A673 (cell line): ENCODE measurements at regions not wholly inside any gene's neighbourhood (a gene's known extent, or its start where the extent isn't known, plus 50 kb on each side); places are given as distances from the start of the nearest gene placed in this dataset.
A peak's percentile ranks its signal among the peaks of the same experiment; 100 is the strongest.

Source experiments
- BruUV-seq: library from RNA; stranded (reverse); fragments of 400-500 nt; replicated peaks from 2 replicates; lab custom pipeline; 2021; lab: Mats Ljungman, UMichigan
- CTCF ChIA-PET: fragments of 300-600 bp; sonication (Branson Sonifier 250); formaldehyde crosslinking; loops from one replicate; lab custom pipeline; 2022; ENCODE audit warnings: antibody characterized with exemption; lab: Charles Lee
- POLR2A ChIA-PET: fragments of 300-600 bp; sonication (Branson Sonifier 250); formaldehyde crosslinking; loops from one replicate; lab custom pipeline; 2022; ENCODE audit warnings: antibody characterized with exemption; ENCODE audit not compliant: low non-redundant PET; lab: Charles Lee
- DNase-seq: peaks from one replicate; pipeline ENCODE4 v3.0.0-alpha.2; 2015; ENCODE audit warnings: low spot score
- H3K27ac ChIP-seq: fragments of 200-600 bp; sonication (generic); 2 replicates; pipeline ENCODE4 v1.5.1; 2016; ENCODE audit warnings: mixed run types, low read depth, mild to moderate bottlenecking, mixed read lengths, antibody characterized with exemption, low read length; ENCODE audit not compliant: poor library complexity, severe bottlenecking
- H3K27me3 ChIP-seq: fragments of 200-600 bp; sonication (generic); replicated peaks from 2 replicates; pipeline ENCODE4 v1.6.1; 2017; ENCODE audit warnings: mixed run types, low read depth, mild to moderate bottlenecking, mixed read lengths, antibody characterized with exemption, low read length; ENCODE audit not compliant: insufficient read depth, poor library complexity
- H3K36me3 ChIP-seq: fragments of 200-600 bp; sonication (generic); 2 replicates; pipeline ENCODE4 v1.6.1; 2016; ENCODE audit warnings: mixed run types, mild to moderate bottlenecking, mixed read lengths, antibody characterized with exemption, low read length; ENCODE audit not compliant: insufficient read depth, poor library complexity, severe bottlenecking
- H3K4me1 ChIP-seq: fragments of 200-600 bp; sonication (generic); 2 replicates; pipeline ENCODE4 v1.6.1; 2017; ENCODE audit warnings: mixed run types, mild to moderate bottlenecking, mixed read lengths, antibody characterized with exemption, low read length; ENCODE audit not compliant: insufficient read depth, poor library complexity, severe bottlenecking
- H3K4me3 ChIP-seq: fragments of 200-600 bp; sonication (generic); 2 replicates; pipeline ENCODE4 v1.5.1; 2016; ENCODE audit warnings: low read depth, mixed run types, mild to moderate bottlenecking, mixed read lengths, low read length; ENCODE audit not compliant: poor library complexity, severe bottlenecking
- H3K9me3 ChIP-seq: fragments of 200-600 bp; sonication (generic); 2 replicates; pipeline ENCODE4 v1.6.1; 2016; ENCODE audit warnings: mixed run types, low read depth, mild to moderate bottlenecking, mixed read lengths, antibody characterized with exemption, low read length; ENCODE audit not compliant: poor library complexity, severe bottlenecking
- EZH2 ChIP-seq: fragments of 200-600 bp; sonication (generic); IDR thresholded peaks from 2 replicates; pipeline ENCODE4 v1.6.1; 2017; ENCODE audit warnings: borderline replicate concordance, low read depth, mild to moderate bottlenecking, mixed read lengths, antibody characterized with exemption, low read length; ENCODE audit not compliant: poor library complexity, severe bottlenecking
- intact Hi-C: fragments of 100-400 bp; cut with micrococcal nuclease; formaldehyde crosslinking; loops from one replicate; pipeline ENCODE4 v1.10.0; 2022; ENCODE audit not compliant: unreplicated experiment
- TF ChIP-seq, protein P1 (sequence below): fragments of 300-800, 200-600 bp; sonication (generic); conservative IDR thresholded peaks from 2 replicates; pipeline ENCODE4 v1.5.1; 2017; ENCODE audit warnings: low read depth, mild to moderate bottlenecking, antibody characterized with exemption, low read length, moderate library complexity, mixed read lengths

DNA sequence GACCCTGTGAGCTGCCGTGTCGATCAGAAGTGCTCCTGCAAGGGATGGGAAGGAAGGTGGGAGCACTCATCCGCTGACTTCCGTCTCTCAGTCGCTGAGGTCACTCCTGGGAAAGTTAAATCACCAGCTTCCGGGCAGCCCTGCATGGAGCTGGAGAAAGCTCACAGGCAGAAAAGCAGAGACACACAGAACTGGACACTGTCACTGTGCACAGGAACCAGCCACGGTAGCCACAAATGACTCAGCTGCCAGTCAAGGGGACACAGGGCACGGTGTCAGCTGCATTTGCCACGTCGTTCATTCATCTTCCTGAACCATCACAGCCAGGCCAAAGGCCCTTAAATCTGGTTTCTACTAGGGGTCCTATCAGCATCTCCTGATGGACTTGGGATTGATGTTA, 226.4 kb upstream of the PSMD7 start:
- TF ChIP-seq, protein P1, sequence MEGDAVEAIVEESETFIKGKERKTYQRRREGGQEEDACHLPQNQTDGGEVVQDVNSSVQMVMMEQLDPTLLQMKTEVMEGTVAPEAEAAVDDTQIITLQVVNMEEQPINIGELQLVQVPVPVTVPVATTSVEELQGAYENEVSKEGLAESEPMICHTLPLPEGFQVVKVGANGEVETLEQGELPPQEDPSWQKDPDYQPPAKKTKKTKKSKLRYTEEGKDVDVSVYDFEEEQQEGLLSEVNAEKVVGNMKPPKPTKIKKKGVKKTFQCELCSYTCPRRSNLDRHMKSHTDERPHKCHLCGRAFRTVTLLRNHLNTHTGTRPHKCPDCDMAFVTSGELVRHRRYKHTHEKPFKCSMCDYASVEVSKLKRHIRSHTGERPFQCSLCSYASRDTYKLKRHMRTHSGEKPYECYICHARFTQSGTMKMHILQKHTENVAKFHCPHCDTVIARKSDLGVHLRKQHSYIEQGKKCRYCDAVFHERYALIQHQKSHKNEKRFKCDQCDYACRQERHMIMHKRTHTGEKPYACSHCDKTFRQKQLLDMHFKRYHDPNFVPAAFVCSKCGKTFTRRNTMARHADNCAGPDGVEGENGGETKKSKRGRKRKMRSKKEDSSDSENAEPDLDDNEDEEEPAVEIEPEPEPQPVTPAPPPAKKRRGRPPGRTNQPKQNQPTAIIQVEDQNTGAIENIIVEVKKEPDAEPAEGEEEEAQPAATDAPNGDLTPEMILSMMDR: no peak
- no peak for TF ChIP-seq EZH2
- CTCF ChIA-PET: no interaction called here

DNA sequence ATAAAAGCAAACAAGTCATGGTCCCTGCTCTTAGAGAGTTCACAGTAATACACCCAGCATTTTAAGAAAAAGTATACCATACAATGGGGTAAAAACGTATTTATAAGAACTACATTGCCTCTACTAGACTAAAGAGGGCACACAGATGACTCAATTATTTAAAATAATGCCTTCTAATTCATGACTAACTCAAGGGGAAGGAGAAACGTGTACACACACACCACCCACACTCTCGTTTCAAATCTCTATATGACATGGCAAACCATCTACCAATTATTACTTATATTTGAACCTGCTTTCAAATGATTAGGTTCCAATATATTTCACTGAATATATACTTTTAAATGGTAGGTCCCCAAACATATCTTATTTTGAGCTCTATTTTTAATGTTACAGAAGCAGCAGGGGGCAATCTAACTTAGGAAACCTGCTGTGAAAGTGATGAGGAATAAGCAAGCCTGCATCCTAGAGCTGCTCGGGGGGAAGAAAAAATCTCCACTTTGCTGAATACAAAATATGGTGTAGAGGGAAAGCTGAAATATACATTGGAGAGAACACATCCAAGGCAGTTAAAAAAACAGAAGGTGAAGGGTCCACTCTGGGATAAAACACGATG, 232.4 kb upstream of the PSMD7 start:
- POLR2A ChIA-PET: no interaction called here
- peaks cover 26% of the 10 kb centered on the region for H3K4me1 ChIP-seq
- no peaks in the 10 kb centered on the region for H3K36me3 ChIP-seq
- intact Hi-C loops: no loop called here
- no peak overlapping the region for H3K27ac ChIP-seq
- H3K9me3 ChIP-seq: no peaks in the 10 kb centered on the region
- DNase-seq: peak; percentile 39
- TF ChIP-seq EZH2: no peak
- TF ChIP-seq, protein P1: peak; percentile 28; the same call in 1 of the 2 replicates
- CTCF ChIA-PET: interaction anchor here (0.6 to 1.8 kb wide), 4 partner anchors 43 to 586 kb away, joined by 3 to 6 read pairs (median 4); no protein-coding TSS in a partner anchor
- H3K27me3 ChIP-seq: no peaks in the 10 kb centered on the region
- BruUV-seq: no TSS peak
- no peak overlapping the region for H3K4me3 ChIP-seq

More for the DNA sequence above, 226.4 kb upstream of the PSMD7 start:
- Histone ChIP-seq H3K27me3 (no peaks in the 10 kb centered on the region), H3K4me1 (peaks cover 24% of the 10 kb centered on the region), H3K27ac (no peak overlapping the region), H3K9me3 (peaks cover 8% of the 10 kb centered on the region), H3K36me3 (no peaks in the 10 kb centered on the region), H3K4me3 (no peak overlapping the region)
- intact Hi-C loops: no loop called here
- DNase-seq: no peak
- no TSS peak for BruUV-seq
- POLR2A ChIA-PET: no interaction called here

DNA sequence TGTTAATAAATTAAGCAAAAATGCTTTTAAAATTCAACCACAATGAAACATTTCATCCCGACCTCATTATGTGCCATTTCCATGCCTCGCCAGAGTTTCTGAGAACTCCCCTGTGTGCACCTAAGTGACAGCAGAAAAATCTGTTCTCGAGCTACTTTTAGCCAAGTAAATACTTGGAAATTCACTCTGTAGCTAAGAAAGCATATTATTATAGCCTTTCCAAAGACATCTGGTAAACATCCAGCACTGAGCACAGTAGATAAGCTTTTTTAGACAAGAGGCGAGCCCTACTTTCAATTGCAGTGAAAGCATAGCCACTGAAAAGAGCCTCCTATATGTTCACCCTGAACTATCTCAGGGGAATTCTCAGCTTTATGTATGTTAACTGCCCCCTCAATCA, 242.8 kb upstream of the PSMD7 start:
- H3K4me3 ChIP-seq: no peak overlapping the region
- ChIA-PET CTCF (no interaction called here), POLR2A (no interaction called here)
- intact Hi-C loops: no loop called here
- no peak for DNase-seq
- H3K36me3 ChIP-seq: no peaks in the 10 kb centered on the region
- no peak overlapping the region for H3K27ac ChIP-seq
- H3K27me3 ChIP-seq: no peaks in the 10 kb centered on the region
- H3K4me1 ChIP-seq: no peaks in the 10 kb centered on the region
- TF ChIP-seq, protein P1: no peak
- no peak for TF ChIP-seq EZH2
- no TSS peak for BruUV-seq
- no peaks in the 10 kb centered on the region for H3K9me3 ChIP-seq
